Esophagus (tissue), 2 donors: ENCODE measurements at regions not wholly inside any gene's neighbourhood (a gene's known extent, or its start where the extent isn't known, plus 50 kb on each side); places are given as distances from the start of the nearest gene placed in this dataset.
"Not testable (repeated sequence)": the region's sequence is repeated elsewhere in the genome, so short reads cannot be mapped to it uniquely, and the experiment has no call there.

Source experiments
- H3K27ac ChIP-seq, 2 donors: one replicate each; pipeline ENCODE4 v1.5.1; 2013; ENCODE audit warnings: low read depth in 2 of 2, mild to moderate bottlenecking in 2 of 2, inconsistent platforms in 1 of 2, low read length in 1 of 2, moderate library complexity in 1 of 2
- H3K27me3 ChIP-seq, 2 donors: one replicate each; pipeline ENCODE4 v1.6.1; 2013; ENCODE audit warnings: low read length in 2 of 2, control low read depth in 1 of 2, mild to moderate bottlenecking in 1 of 2; ENCODE audit not compliant: insufficient read depth in 2 of 2, control insufficient read depth in 1 of 2
- H3K36me3 ChIP-seq, 2 donors: one replicate each; pipeline ENCODE4 v1.6.1; 2013; ENCODE audit warnings: low read length in 1 of 2; ENCODE audit not compliant: control insufficient read depth in 2 of 2, insufficient read depth in 2 of 2
- H3K4me1 ChIP-seq, 2 donors: one replicate each; pipeline ENCODE4 v1.6.1; 2013; ENCODE audit warnings: low read length in 1 of 2; ENCODE audit not compliant: control insufficient read depth in 2 of 2, insufficient read depth in 2 of 2
- H3K4me3 ChIP-seq, 2 donors: one replicate each; pipeline ENCODE4 v1.5.1; 2013; ENCODE audit warnings: low read length in 2 of 2, mild to moderate bottlenecking in 2 of 2, low read depth in 1 of 2, moderate library complexity in 1 of 2
- H3K9me3 ChIP-seq, 2 donors: one replicate each; pipeline ENCODE4 v1.6.1; 2013; ENCODE audit warnings: mild to moderate bottlenecking in 2 of 2, low read depth in 1 of 2, low read length in 1 of 2, moderate library complexity in 1 of 2; ENCODE audit not compliant: control insufficient read depth in 2 of 2, insufficient read depth in 1 of 2
- WGBS, 2 donors: extraction: QIAGEN DNeasy Blood & Tissue Kit; methylation state at CpG; one replicate each; pipeline ENCODE4 v1.1.7; 2013; 5-methylcytosine and 5-hydroxymethylcytosine counted together
- donor health status: healthy with polysubstance abuse.
- donor health status: Bipolar disorder and iron deficiency.

DNA sequence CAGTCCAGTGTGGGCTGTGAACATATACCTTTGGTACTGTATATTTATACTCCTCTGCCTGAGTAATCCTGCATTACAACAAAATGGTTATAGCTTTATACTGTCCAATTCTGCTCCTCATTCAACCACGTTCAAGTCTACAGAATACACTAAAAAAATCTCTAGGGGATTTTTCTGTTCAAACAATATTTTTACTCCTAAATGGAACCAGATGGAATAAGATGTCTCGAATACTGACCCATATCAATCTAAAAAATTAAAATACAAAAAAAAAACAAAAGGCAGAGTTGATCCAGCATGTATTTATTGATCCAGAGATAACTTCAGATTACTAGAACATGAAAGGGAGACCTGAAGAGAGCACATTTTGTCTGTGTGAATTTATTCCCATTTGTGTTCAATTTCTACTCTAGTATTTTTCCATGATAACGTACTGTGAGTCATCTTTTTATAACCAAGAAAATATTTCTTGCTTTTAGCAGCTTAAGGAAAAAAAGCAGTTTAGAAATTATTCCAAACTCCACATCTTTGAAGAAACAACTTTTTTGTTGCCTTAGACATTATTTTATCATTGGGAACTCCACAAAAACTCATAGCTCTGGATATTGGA lies 910.7 kb downstream of the TBL1XR1 start:
- Histone ChIP-seq H3K27ac (no peak overlapping the region), H3K27me3 (no peaks in the 10 kb centered on the region), H3K9me3 (no peaks in the 10 kb centered on the region), H3K4me1 (no peaks in the 10 kb centered on the region), H3K36me3 (no peaks in the 10 kb centered on the region), H3K4me3 (no peak overlapping the region)
- 53 to 70% methylated on average over 3 of the region's 3 CpGs for WGBS, 2 donors

GRCh38 chr3:176275538-176275937 lies 921.7 kb downstream of the TBL1XR1 start:
- 90 to 92% methylated on average over 3 of the region's 3 CpGs for WGBS, 2 donors
- H3K27ac ChIP-seq: no peak overlapping the region
- no peaks in the 10 kb centered on the region for H3K4me1 ChIP-seq
- no peak overlapping the region for H3K4me3 ChIP-seq
- no peaks in the 10 kb centered on the region for H3K36me3 ChIP-seq
- no peaks in the 10 kb centered on the region for H3K27me3 ChIP-seq
- H3K9me3 ChIP-seq: no peaks in the 10 kb centered on the region

DNA sequence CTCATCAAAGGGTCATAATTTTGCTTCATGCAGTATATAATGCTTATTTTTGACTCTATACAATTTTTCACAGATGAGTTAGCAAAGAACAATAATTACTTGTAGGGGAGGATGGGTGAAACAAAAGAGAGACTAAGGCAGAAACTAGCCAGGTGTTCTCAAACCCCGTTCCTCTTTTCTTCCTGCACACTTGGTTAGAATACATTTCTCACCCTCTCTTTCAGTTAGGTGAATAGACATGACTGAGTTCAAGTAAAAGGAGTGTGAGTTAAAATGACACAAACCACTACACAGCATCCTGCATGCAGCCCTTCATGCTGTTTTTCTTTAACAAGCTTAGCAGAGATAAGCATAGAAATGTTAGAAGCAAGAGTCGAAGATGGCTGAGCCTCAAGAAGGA lies 922.2 kb downstream of the TBL1XR1 start:
- H3K36me3 ChIP-seq: no peaks in the 10 kb centered on the region
- H3K27ac ChIP-seq: no peak overlapping the region
- no peaks in the 10 kb centered on the region for H3K27me3 ChIP-seq
- H3K4me3 ChIP-seq: no peak overlapping the region
- 64 to 72% methylated on average over 2 of the region's 2 CpGs for WGBS, 2 donors
- no peaks in the 10 kb centered on the region for H3K4me1 ChIP-seq
- no peaks in the 10 kb centered on the region for H3K9me3 ChIP-seq

DNA sequence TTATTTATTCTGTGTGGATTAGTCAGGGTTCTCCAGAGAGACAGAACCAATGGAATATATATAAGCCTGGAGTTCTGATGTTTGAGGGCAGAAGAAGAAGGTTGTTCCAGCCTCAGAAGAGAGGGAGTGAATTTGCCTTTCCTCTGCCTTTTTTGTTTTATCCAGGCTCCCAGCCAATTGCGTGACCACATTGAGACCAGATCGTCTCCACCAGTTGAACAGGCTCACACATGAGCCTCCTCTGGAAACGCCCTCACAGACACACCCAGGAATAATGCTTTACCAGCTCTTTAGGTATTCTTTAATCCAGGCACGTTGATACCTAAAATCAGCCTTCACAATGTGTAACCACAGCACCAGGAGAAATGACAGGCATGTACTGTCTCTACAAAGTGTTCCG lies 923.1 kb downstream of the TBL1XR1 start:
- Histone ChIP-seq H3K4me1 (no peaks in the 10 kb centered on the region), H3K27ac (no peak overlapping the region), H3K36me3 (no peaks in the 10 kb centered on the region), H3K9me3 (peaks cover 0 to 5% of the 10 kb centered on the region in 2 donors), H3K27me3 (no peaks in the 10 kb centered on the region), H3K4me3 (no peak overlapping the region)
- WGBS, 2 donors: 46 to 55% methylated on average over 5 of the region's 5 CpGs

DNA sequence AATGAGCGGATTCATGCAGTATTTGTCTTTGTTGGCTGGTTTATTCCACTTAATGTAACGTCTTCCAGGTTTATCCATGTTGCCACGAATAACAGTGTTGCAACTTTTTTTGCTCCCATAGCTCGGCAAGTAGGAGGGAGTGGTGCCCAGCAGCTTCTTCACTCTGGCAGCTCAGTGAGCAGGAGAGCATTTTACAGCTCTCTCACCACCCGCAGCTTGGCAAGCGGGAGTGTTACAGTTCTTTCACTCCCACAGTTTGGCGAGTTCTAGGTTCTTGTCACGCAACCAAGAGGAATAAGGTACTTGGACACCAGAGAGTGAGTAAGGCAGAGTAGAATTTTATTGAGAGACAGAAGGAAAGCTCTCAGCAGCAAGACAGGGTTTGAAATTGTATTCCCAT lies 935.2 kb downstream of the TBL1XR1 start:
- H3K4me3 ChIP-seq: no peak overlapping the region
- H3K27me3 ChIP-seq: no peaks in the 10 kb centered on the region
- WGBS, 2 donors: 85 to 88% methylated on average over 8 of the region's 8 CpGs
- H3K4me1 ChIP-seq: no peaks in the 10 kb centered on the region
- H3K27ac ChIP-seq: no peak overlapping the region
- peaks cover 0 to 3% of the 10 kb centered on the region in 2 donors for H3K9me3 ChIP-seq
- H3K36me3 ChIP-seq: no peaks in the 10 kb centered on the region

DNA sequence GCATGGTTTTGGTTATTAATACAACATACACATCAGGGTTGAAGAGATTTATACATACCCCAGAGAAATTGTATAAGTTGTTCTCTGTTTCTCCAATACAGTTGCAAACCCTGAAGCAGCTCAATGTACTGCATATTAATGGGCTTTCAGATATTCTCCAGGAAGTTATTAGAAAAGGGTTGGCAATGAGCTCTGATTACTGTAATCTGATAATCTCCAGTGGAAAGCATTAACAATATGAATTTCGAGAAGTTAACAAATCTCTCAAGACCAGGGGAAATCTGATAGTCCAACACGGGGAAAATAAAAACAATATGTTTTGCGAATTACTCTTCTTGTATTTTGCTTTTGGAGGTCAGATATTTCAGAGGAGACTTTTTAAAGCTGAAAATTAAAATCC lies 950.1 kb downstream of the TBL1XR1 start:
- H3K4me3 ChIP-seq: no peak overlapping the region
- H3K27ac ChIP-seq: no peak overlapping the region
- H3K4me1 ChIP-seq: no peaks in the 10 kb centered on the region
- H3K27me3 ChIP-seq: no peaks in the 10 kb centered on the region
- no peaks in the 10 kb centered on the region for H3K9me3 ChIP-seq
- H3K36me3 ChIP-seq: no peaks in the 10 kb centered on the region
- 76 to 77% methylated on average over 3 of the region's 3 CpGs for WGBS, 2 donors

DNA sequence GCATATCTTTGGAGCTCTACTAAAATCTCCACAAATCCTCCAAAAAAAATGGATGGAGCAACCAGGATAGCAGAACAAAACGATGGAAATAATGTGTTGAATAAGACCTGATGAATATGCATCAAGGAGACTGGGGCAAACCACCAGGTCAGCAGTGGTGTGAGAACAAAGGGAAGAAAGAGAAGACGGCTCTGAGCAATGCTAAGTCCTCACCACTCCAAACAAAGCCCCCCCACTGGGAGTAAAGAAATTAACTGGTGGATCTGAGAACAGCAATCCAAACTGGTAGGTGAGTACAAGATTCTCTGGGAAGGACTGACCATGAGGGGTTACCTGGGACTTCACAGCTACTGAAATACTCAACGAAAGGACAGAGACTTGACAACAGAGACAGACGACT lies 977.3 kb downstream of the TBL1XR1 start:
- Histone ChIP-seq H3K4me3 (no peak overlapping the region), H3K27ac (no peak overlapping the region), H3K36me3 (no peaks in the 10 kb centered on the region), H3K4me1 (no peaks in the 10 kb centered on the region), H3K27me3 (no peaks in the 10 kb centered on the region), H3K9me3 (no peaks in the 10 kb centered on the region)
- 79 to 81% methylated on average over 4 of the region's 4 CpGs for WGBS, 2 donors

DNA sequence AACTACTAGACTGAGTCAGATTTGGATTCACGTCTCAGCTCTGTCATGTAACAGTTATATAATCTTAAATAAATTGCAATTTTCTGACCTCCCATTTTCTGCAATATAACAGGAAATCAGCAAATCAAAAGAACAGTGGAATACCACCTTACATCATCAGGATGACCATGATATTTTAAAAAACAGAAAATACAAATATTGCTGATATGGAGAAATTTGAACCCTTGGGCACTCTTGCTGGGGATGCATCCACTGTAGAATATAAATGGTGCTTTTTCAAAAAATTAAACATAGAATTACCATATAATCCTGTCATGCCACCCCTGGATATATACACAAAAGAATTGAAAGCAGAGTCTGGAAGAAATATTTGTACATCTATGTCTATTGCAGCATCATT lies 982.5 kb downstream of the TBL1XR1 start:
- Histone ChIP-seq H3K36me3 (no peaks in the 10 kb centered on the region), H3K4me1 (no peaks in the 10 kb centered on the region), H3K9me3 (no peaks in the 10 kb centered on the region), H3K27me3 (no peaks in the 10 kb centered on the region), H3K27ac (no peak overlapping the region), H3K4me3 (no peak overlapping the region)
- 74 to 76% methylated on average over 1 of the region's 1 CpG for WGBS, 2 donors

DNA sequence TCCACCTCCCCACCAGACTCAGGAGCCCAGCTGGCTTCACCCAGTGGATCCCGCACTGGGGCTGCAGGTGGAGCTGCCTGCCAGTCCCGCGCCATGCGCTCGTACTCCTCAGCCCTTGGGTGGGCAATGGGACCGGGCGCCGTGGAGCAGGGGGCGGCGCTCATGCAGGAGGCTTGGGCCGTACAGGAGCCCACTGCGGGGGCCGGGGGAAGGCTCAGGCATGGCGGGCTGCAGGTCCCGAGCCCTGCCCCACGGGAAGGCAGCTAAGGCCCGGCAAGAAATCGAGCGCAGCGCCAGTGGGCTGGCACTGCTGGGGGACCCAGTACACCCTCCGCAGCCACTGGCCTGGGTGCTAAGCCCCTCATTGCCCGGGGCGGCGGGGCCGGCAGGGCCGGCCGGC lies 984.0 kb downstream of the TBL1XR1 start:
- H3K27me3 ChIP-seq, H3K36me3 ChIP-seq, H3K27ac ChIP-seq, H3K4me3 ChIP-seq, H3K4me1 ChIP-seq, H3K9me3 ChIP-seq: not testable (repeated sequence)
- 94 to 96% methylated on average over 21 to 27 of the region's 27 CpGs for WGBS, 2 donors

GRCh38 chr3:176208915-176209314 lies 988.4 kb downstream of the TBL1XR1 start:
- 77 to 81% methylated on average over 2 of the region's 2 CpGs for WGBS, 2 donors
- Histone ChIP-seq H3K4me1 (no peaks in the 10 kb centered on the region), H3K9me3 (no peaks in the 10 kb centered on the region), H3K27me3 (no peaks in the 10 kb centered on the region), H3K4me3 (no peak overlapping the region), H3K27ac (no peak overlapping the region), H3K36me3 (no peaks in the 10 kb centered on the region)
